ENCODE measurements at regions not wholly inside any gene's neighbourhood (a gene's known extent, or its start where the extent isn't known, plus 50 kb on each side); places are given as distances from the start of the nearest gene placed in this dataset.

DNA sequence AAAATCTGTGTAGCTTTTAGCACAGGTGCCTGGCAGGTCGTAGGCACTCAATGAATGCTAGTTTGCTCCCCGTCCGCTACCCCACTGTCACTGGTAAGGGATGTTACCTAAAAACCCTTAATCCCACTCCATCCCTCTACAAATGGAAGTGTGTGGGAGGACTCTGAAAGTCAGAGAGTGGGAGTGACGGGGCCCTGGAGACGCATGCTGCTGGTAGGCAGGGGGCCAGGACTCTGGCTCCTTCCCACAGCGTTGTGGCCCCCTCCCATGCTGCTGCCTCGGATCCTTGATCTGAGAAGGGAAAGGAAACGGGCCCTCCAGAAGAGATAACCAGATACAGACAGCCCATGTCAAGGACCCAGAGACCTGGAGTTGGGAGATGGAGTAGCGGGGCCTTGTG is 249.3 kb downstream of the HAUS1 start:
- H3K9ac ChIP-seq (ENCODE audit: low read length): no peak overlapping the region
- H3K36me3 ChIP-seq (ENCODE audit: control insufficient read depth, low read depth, low read length): no peaks in the 10 kb centered on the region
- H3K27me3 ChIP-seq (ENCODE audit: control insufficient read depth, insufficient read depth, low read length): no peaks in the 10 kb centered on the region
- no peak overlapping the region for H3K27ac ChIP-seq (ENCODE audit: low read length)
- no peak overlapping the region for H3K4me3 ChIP-seq (ENCODE audit: low read length)
- no peaks in the 10 kb centered on the region for H3K9me3 ChIP-seq (ENCODE audit: control insufficient read depth, low read depth, low read length)
- no peaks in the 10 kb centered on the region for H3K4me1 ChIP-seq (ENCODE audit: control insufficient read depth, low read depth, low read length)

DNA sequence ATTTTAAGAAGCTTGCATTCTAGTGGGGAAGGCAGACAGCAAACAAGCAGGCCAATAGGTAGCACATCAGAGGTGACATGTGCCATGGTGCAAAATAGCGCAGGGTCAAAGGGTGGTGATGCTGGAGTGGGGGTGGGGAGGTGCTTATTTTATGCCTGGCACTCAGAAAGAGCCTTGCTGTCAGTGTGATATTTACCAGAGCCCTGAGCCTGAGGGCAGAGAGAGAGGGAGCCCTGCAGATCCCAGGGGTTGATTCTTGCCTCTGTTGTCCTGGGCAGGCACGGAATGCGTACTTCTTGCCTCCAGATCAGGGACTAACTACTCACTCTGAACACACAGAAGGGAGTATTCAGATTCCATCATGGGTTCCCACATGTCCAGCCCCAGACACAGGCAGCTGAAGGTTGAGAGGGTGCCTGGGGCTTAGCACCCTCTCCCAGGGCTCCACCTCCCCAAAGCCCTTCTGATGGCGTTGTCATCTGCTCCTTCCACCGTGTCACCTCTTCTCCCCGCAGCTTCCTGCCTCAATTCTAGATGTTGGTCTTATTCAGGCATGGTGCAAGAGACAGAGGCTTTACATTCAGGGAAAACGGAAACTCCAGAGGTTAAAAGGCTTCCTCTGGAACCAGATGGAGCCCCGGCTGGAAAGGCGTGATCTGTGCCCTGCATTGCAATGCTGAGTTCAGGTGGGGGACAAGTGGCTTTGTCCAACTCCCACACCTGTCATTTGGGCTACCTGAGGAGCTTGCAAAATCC is 252.3 kb downstream of the HAUS1 start:
- H3K4me1 ChIP-seq (ENCODE audit: control insufficient read depth, low read depth, low read length): no peaks in the 10 kb centered on the region
- H3K27ac ChIP-seq (ENCODE audit: low read length): no peak overlapping the region
- no peaks in the 10 kb centered on the region for H3K9me3 ChIP-seq (ENCODE audit: control insufficient read depth, low read depth, low read length)
- no peak overlapping the region for H3K9ac ChIP-seq (ENCODE audit: low read length)
- no peak overlapping the region for H3K4me3 ChIP-seq (ENCODE audit: low read length)
- H3K27me3 ChIP-seq (ENCODE audit: control insufficient read depth, insufficient read depth, low read length): no peaks in the 10 kb centered on the region
- H3K36me3 ChIP-seq (ENCODE audit: control insufficient read depth, low read depth, low read length): no peaks in the 10 kb centered on the region

DNA sequence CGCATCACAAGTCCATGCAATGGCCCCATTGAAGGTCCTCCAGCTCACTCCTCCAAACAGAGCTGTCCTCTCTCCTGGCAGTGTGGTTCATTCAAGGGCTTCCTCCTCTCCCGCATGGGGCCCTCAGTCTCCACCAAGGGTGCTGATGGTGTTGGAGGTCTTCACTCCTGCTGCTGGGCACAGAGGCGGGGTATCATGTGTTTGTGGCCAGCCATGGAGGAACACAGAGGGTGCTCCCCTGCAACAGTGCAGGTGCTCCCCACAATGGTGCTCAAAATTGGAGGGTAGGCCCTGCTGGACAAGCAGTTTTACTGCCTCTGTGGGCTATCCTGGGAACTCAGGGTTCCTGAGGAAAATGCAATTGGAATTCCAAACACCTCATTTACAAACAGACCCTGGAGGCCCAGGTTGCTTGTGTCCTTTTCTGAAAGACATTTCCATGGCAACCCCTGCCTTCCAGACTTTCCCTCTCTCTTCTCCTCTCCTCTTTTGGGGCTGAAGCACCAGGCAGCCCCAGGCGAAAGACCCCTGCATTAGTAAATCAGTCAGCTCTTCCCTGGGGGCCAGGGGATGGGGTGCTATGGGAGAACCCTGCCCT is 256.0 kb downstream of the HAUS1 start:
- Histone ChIP-seq H3K9me3 (ENCODE audit: control insufficient read depth, low read depth, low read length) (no peaks in the 10 kb centered on the region), H3K9ac (ENCODE audit: low read length) (no peak overlapping the region), H3K4me3 (ENCODE audit: low read length) (no peak overlapping the region), H3K4me1 (ENCODE audit: control insufficient read depth, low read depth, low read length) (no peaks in the 10 kb centered on the region), H3K27me3 (ENCODE audit: control insufficient read depth, insufficient read depth, low read length) (no peaks in the 10 kb centered on the region), H3K36me3 (ENCODE audit: control insufficient read depth, low read depth, low read length) (no peaks in the 10 kb centered on the region), H3K27ac (ENCODE audit: low read length) (no peak overlapping the region)

DNA sequence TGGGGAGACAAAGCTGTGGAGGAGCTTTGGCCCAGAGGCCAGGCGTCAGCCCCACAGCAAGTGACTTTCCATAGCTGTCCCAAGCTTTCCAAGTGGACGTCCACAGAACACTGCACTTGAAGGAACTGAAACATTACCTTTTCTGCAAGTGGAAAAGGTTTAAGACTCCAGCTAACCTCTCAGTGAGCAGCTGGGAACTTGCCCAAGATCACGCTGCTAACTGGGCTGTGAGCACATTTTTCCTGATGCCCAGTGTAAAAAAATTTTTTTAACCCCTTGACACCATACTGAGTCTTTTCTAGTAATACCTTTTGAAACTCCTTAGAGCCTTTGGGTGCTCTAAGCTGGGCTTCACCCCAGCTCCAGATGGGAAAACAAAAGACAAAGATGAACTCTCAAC is 256.7 kb downstream of the HAUS1 start:
- Histone ChIP-seq H3K4me1 (ENCODE audit: control insufficient read depth, low read depth, low read length) (no peaks in the 10 kb centered on the region), H3K4me3 (ENCODE audit: low read length) (no peak overlapping the region), H3K9ac (ENCODE audit: low read length) (no peak overlapping the region), H3K27me3 (ENCODE audit: control insufficient read depth, insufficient read depth, low read length) (no peaks in the 10 kb centered on the region), H3K27ac (ENCODE audit: low read length) (no peak overlapping the region), H3K36me3 (ENCODE audit: control insufficient read depth, low read depth, low read length) (no peaks in the 10 kb centered on the region), H3K9me3 (ENCODE audit: control insufficient read depth, low read depth, low read length) (no peaks in the 10 kb centered on the region)

DNA sequence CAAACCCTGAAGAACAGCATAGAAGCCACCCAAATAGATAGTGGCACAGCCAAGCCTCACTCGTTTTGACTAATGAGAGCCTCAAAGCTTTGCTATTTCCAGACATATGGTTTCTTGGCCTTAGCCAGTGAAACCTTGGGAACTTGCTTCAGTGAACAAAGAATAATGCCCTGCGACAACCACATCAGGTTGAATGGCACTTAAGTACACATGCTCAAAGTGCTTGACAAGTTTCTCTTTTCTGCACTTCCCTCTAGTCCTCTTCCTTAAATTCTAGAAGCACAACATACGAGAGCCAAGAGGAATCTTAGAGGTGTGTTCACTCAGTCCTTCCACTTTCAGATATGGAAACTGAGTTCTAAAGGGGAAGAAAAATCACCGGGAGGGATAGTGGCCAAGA is 258.3 kb downstream of the HAUS1 start:
- Histone ChIP-seq H3K27me3 (ENCODE audit: control insufficient read depth, insufficient read depth, low read length) (no peaks in the 10 kb centered on the region), H3K9me3 (ENCODE audit: control insufficient read depth, low read depth, low read length) (no peaks in the 10 kb centered on the region), H3K4me3 (ENCODE audit: low read length) (no peak overlapping the region), H3K9ac (ENCODE audit: low read length) (no peak overlapping the region), H3K36me3 (ENCODE audit: control insufficient read depth, low read depth, low read length) (no peaks in the 10 kb centered on the region), H3K27ac (ENCODE audit: low read length) (no peak overlapping the region), H3K4me1 (ENCODE audit: control insufficient read depth, low read depth, low read length) (no peaks in the 10 kb centered on the region)

DNA sequence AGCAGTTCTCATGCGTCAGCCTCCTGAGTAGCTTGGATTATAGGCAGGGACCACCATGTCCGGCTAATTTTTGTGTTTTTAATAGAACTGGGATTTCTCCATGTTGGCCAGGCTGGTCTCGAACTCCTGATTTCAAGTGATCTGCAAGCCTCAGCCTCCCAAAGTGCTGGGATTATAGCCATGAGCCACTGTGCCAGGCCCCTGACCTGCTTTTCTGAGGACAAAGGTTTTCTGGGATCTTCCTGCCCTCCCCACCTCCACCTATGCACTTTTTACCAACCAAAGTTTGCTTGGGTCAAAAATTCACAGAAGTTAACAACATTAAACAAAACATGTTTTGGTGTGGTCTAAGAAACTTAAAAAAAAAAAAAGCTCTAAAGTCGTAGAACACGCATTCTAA is 259.9 kb downstream of the HAUS1 start:
- Histone ChIP-seq H3K9me3 (ENCODE audit: control insufficient read depth, low read depth, low read length) (no peaks in the 10 kb centered on the region), H3K27me3 (ENCODE audit: control insufficient read depth, insufficient read depth, low read length) (no peaks in the 10 kb centered on the region), H3K27ac (ENCODE audit: low read length) (no peak overlapping the region), H3K4me3 (ENCODE audit: low read length) (no peak overlapping the region), H3K4me1 (ENCODE audit: control insufficient read depth, low read depth, low read length) (no peaks in the 10 kb centered on the region), H3K9ac (ENCODE audit: low read length) (no peak overlapping the region), H3K36me3 (ENCODE audit: control insufficient read depth, low read depth, low read length) (no peaks in the 10 kb centered on the region)

DNA sequence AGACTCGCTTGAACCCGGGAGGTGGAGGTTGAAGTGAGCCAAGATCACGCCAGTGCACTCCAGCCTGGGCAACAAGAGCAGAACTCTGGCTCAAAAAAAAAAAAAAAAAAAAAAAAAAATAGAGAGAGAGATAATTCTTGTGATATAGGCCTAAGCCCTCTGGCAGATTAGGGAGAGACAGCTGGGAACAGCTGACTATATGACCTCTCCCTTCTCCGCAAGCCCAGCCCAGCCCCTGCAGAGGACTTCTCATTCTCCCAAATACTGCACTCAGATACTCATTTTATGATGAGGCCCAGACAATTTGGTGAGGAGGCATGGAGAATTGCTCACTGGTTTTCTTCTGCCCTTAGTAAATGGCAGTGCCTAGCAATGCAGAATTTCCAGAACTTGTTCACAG is 262.0 kb downstream of the HAUS1 start:
- Histone ChIP-seq H3K27me3 (ENCODE audit: control insufficient read depth, insufficient read depth, low read length) (no peaks in the 10 kb centered on the region), H3K36me3 (ENCODE audit: control insufficient read depth, low read depth, low read length) (no peaks in the 10 kb centered on the region), H3K4me3 (ENCODE audit: low read length) (no peak overlapping the region), H3K27ac (ENCODE audit: low read length) (no peak overlapping the region), H3K9ac (ENCODE audit: low read length) (no peak overlapping the region), H3K4me1 (ENCODE audit: control insufficient read depth, low read depth, low read length) (no peaks in the 10 kb centered on the region), H3K9me3 (ENCODE audit: control insufficient read depth, low read depth, low read length) (no peaks in the 10 kb centered on the region)

DNA sequence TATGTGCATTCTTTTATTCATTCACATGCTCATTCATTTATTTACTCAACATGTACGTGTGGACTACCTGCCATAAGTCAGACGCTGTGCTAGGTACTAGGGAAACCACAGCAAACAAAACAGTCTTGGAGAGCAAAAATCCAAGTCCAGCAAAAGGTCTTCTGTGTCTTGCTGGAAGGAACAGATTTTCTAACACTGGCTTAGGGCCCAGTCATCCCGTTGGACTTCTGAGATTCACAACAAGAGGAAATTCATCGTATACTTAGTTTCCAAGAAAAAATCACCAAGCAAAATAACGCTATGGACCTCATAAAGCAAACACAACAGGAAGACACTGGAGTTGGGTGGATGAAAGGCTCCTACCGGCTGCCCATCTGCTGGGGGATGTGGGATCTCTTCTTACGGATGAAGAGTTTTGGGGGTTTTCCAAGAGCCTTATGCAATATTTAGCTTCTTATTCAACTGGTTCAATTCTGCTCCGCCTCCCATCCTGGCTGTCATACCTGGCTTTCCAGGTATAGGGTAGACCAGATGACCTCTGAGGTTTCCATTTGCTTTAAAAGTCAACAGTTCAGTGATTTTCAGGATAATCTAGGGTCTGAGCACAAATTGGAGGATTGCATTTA is 262.7 kb downstream of the HAUS1 start:
- Histone ChIP-seq H3K4me3 (ENCODE audit: low read length) (no peak overlapping the region), H3K9ac (ENCODE audit: low read length) (no peak overlapping the region), H3K36me3 (ENCODE audit: control insufficient read depth, low read depth, low read length) (no peaks in the 10 kb centered on the region), H3K27ac (ENCODE audit: low read length) (no peak overlapping the region), H3K4me1 (ENCODE audit: control insufficient read depth, low read depth, low read length) (no peaks in the 10 kb centered on the region), H3K27me3 (ENCODE audit: control insufficient read depth, insufficient read depth, low read length) (no peaks in the 10 kb centered on the region), H3K9me3 (ENCODE audit: control insufficient read depth, low read depth, low read length) (no peaks in the 10 kb centered on the region)

DNA sequence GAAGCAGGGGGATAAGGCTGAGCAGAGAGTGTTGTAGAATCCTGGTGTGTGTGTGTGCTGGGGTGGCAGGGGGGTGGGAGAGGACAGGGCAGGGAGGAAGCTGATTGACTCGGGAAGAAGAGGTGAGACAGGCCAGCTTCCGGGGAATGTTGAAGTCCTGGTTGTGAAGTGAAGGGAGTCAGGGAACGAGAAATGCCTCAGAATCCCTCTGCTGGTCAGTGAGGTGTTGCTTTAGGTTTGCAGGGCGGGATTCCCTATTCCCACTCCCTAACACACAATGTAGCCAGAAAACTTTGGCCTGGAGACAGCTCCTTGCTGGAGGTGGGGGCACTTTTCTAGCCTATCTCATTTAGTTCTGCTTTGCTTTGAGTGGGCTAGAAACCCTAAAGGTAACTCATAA is 265.1 kb downstream of the HAUS1 start:
- no peaks in the 10 kb centered on the region for H3K9me3 ChIP-seq (ENCODE audit: control insufficient read depth, low read depth, low read length)
- H3K27me3 ChIP-seq (ENCODE audit: control insufficient read depth, insufficient read depth, low read length): no peaks in the 10 kb centered on the region
- no peak overlapping the region for H3K4me3 ChIP-seq (ENCODE audit: low read length)
- H3K36me3 ChIP-seq (ENCODE audit: control insufficient read depth, low read depth, low read length): no peaks in the 10 kb centered on the region
- no peak overlapping the region for H3K9ac ChIP-seq (ENCODE audit: low read length)
- no peak overlapping the region for H3K27ac ChIP-seq (ENCODE audit: low read length)
- peaks cover 4% of the 10 kb centered on the region for H3K4me1 ChIP-seq (ENCODE audit: control insufficient read depth, low read depth, low read length)

DNA sequence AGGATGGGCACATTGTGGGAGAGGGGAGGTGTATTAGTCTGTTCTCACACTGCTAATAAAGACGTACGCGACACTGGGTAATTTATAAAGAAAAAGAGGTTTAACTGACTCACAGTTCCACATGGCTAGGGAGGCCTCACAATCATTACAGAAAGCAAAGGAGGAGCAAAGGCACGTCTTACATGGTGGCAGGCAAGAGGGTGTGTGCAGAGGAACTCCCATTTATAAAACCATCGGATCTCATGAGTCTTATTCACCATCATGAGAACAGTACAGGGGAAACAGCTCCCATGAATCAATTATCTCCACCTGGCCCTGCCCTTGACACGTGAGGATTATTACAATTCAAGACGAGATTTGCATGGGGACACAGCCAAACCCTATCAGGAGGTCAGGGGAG is 266.7 kb downstream of the HAUS1 start:
- H3K27me3 ChIP-seq (ENCODE audit: control insufficient read depth, insufficient read depth, low read length): no peaks in the 10 kb centered on the region
- H3K4me1 ChIP-seq (ENCODE audit: control insufficient read depth, low read depth, low read length): peaks cover 4% of the 10 kb centered on the region
- H3K9me3 ChIP-seq (ENCODE audit: control insufficient read depth, low read depth, low read length): no peaks in the 10 kb centered on the region
- H3K36me3 ChIP-seq (ENCODE audit: control insufficient read depth, low read depth, low read length): no peaks in the 10 kb centered on the region
- H3K9ac ChIP-seq (ENCODE audit: low read length): no peak overlapping the region
- no peak overlapping the region for H3K27ac ChIP-seq (ENCODE audit: low read length)
- H3K4me3 ChIP-seq (ENCODE audit: low read length): no peak overlapping the region

DNA sequence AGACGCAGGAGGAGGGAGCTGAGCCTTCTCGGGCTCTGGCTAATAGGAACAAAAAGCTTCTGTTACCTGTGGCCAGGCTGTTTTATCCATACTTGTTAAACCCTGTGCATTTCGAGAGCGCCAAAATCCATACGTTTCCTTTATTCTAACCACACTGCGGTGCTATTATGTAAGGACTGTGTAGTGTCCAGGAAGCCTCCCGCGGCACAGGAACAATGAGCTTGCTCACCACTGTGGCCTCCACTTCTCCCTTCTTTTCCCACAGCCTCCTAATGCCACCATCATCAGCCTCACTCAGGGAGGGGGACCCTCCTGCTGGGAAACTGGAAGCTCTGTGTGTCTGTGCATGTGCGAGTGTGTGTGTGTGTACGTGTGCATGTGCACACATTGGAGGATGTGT is 268.5 kb downstream of the HAUS1 start:
- peaks cover 4% of the 10 kb centered on the region for H3K4me1 ChIP-seq (ENCODE audit: control insufficient read depth, low read depth, low read length)
- no peaks in the 10 kb centered on the region for H3K36me3 ChIP-seq (ENCODE audit: control insufficient read depth, low read depth, low read length)
- no peaks in the 10 kb centered on the region for H3K9me3 ChIP-seq (ENCODE audit: control insufficient read depth, low read depth, low read length)
- H3K27me3 ChIP-seq (ENCODE audit: control insufficient read depth, insufficient read depth, low read length): no peaks in the 10 kb centered on the region
- no peak overlapping the region for H3K4me3 ChIP-seq (ENCODE audit: low read length)
- H3K27ac ChIP-seq (ENCODE audit: low read length): no peak overlapping the region
- H3K9ac ChIP-seq (ENCODE audit: low read length): no peak overlapping the region

DNA sequence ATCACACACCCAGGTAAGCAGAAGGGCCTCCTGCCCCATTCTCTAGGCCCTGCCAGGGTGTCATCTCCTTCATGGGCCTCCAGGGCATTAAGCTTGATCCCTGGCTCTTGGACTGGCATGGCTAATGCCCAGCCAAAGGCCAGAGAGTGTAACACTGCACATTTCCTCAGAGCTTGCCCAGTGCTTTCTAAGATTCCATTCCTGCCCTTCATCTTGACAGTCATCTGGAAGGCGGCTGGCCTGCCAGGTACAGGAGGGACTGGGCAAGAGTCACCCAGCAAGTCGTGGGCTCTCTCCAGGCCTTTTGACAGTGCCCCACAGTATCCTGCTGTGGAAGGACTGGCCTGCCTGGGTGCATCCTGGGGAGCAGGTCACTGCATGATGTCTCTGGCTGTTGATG is 268.9 kb downstream of the HAUS1 start:
- peaks cover 4% of the 10 kb centered on the region for H3K4me1 ChIP-seq (ENCODE audit: control insufficient read depth, low read depth, low read length)
- no peaks in the 10 kb centered on the region for H3K27me3 ChIP-seq (ENCODE audit: control insufficient read depth, insufficient read depth, low read length)
- H3K9ac ChIP-seq (ENCODE audit: low read length): no peak overlapping the region
- no peaks in the 10 kb centered on the region for H3K36me3 ChIP-seq (ENCODE audit: control insufficient read depth, low read depth, low read length)
- no peaks in the 10 kb centered on the region for H3K9me3 ChIP-seq (ENCODE audit: control insufficient read depth, low read depth, low read length)
- no peak overlapping the region for H3K4me3 ChIP-seq (ENCODE audit: low read length)
- no peak overlapping the region for H3K27ac ChIP-seq (ENCODE audit: low read length)
